ENCODE measurements at regions not wholly inside any gene's neighbourhood (a gene's known extent, or its start where the extent isn't known, plus 50 kb on each side); places are given as distances from the start of the nearest gene placed in this dataset.

GRCh38 chr2:8518979-8519668 lies 162.7 kb upstream of the ID2 start:
- no peak for DNase-seq (ENCODE audit: low read depth)

- DNase-seq (ENCODE audit: low read depth): no peak
Measured at GRCh38 chr2:8520791-8521344, 161.0 kb upstream of the ID2 start.

DNA sequence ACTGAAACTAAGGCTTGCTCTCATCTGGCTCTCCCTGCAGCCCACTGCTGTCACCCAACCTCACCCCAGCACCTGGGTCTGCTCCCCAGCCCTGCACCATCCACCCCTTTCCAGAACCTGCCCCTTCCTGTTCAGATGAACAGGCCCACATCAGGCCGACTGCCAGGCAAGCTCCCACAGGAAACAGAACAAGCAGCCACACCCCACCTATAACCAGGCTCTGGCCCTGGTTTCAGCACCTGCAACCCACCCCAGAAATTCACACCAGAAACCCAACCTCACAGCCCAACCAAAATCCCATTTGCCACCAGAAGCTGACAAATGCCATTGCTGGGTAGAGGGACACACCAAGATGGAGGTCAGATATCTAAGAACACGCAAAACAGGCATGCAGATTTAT lies 159.2 kb upstream of the ID2 start:
- DNase-seq (ENCODE audit: low read depth): no peak

- no peak for DNase-seq (ENCODE audit: low read depth)
Measured at GRCh38 chr2:8524388-8524787, 157.5 kb upstream of the ID2 start.

- DNase-seq (ENCODE audit: low read depth): no peak
Measured at GRCh38 chr2:8524823-8525222, 157.0 kb upstream of the ID2 start.

DNA sequence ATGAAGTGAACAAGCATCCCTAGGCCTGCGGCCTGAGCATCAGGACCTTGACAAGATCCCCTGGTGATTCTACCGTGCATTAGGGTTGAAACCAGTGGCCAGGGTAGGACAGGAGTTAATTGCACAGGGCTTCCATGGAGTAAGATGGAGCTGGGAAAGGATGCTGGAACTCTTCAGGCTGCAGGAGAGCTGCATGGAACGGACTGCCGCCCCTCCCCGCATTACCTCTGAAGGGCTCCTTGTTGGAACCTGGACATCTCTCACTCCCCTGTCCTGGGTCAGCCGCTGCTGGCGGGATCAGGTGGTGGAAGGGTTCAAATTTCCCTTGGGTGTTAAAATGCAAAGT lies 156.6 kb upstream of the ID2 start:
- DNase-seq (ENCODE audit: low read depth): no peak

DNA sequence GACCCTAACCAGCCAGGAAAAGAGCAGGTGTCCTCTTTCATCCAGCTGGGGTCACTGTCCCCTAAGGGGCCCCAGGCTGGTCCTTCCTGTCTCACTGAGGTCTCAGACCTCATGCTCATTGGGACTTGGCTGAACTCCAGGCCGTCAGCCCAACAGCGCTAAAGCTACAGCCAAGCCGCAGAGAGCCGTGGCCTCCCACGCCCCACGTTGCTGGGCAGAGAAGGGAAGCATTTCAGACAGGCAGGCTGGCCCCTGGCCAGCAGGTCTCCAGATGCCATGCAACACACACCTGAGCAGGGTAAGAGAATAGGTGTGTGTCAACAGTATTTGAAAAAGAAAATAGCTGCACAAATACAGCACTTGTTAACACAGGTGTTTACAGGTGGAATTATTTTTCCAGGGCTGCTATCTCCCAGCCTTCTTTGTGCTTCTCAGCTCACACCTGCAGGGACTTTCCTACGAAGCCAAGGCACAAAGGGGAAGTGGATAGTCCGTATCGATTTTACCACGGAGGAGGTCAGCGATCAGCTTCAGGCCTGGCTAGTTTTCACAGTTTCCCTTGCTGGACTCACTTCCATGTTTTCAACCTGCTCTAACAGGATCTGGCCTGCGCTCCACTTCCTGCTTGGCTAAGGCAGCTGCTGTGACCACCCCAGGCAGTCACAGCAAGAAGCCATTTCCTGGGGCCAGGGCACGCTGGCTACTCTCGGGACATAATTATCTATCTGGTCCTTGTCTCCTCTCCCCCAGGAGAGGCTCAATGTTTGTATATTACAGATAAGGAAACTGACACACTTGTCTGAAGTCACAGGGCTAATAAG lies 156.1 kb upstream of the ID2 start:
- DNase-seq (ENCODE audit: low read depth): no peak

- DNase-seq (ENCODE audit: low read depth): no peak
Measured at GRCh38 chr2:8526403-8526696, 155.5 kb upstream of the ID2 start.

DNA sequence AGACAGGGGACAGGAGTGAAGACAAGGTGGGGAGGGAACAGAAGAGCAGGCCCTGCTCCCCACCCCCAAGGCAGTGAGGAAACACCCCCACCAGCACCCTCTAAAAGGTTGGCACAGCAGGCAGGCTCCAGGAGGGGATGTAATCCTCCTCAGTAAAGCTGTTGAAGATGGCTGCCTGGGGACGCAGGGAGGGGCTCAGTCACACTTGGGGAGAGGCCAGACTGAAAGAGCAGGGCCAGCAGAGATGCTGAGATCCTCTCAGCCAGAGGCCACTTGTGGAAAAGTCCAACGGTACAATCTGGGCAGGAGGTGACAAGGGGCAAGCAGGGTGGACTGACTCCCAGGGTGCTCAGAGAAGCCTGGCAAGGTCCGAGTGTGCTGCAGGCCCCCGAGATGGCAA lies 154.8 kb upstream of the ID2 start:
- no peak for DNase-seq (ENCODE audit: low read depth)

DNA sequence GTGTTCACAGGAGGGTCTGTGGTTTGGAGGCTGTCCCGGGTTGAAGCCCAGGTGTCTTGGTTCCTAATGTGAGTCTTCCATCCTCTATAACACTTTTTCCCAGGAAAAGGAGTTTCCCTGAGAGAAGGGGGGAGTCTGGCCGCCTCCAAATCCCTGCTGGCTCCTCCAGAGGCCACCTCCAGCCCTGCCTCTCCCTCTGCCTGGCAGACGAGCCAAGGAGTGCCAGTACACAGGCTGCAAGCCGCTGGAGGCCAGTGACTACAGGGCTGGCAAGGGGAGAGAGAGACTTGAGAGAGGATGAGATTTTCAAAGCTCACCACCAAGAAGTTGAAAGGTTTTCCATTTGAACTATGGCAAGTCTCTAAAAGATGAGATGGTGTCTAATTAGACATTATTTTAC lies 154.2 kb upstream of the ID2 start:
- no peak for DNase-seq (ENCODE audit: low read depth)

GRCh38 chr2:8528863-8529262 lies 153.0 kb upstream of the ID2 start:
- DNase-seq (ENCODE audit: low read depth): no peak

DNA sequence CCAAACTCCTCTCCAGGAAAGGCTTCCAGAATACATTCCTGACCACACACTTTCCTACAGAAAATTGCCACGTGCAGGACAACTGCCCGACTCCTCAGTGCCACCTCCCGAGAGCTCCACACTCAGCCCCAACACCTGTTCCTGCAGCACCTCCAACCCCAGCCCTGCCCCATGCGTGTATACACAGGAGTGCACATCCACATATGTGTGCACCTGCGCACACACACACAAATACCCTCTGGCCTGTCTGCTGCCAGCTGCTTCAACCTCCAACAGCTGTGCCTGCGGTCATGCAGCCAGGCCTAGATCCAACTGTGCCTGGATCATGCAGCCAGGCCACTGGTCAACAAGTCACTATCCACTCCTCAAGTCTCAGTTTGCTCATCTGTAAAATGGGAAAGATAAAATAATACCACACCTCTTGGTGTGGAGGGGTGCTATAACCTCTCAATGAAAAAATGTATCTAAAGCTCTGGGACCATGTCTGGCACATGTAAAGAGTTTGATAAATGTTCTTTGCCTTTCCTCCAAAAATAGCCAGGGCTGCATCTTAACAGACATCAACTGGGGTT lies 152.1 kb upstream of the ID2 start:
- DNase-seq (ENCODE audit: low read depth): no peak

- DNase-seq (ENCODE audit: low read depth): no peak
Measured at GRCh38 chr2:8531481-8531880, 150.4 kb upstream of the ID2 start.

DNA sequence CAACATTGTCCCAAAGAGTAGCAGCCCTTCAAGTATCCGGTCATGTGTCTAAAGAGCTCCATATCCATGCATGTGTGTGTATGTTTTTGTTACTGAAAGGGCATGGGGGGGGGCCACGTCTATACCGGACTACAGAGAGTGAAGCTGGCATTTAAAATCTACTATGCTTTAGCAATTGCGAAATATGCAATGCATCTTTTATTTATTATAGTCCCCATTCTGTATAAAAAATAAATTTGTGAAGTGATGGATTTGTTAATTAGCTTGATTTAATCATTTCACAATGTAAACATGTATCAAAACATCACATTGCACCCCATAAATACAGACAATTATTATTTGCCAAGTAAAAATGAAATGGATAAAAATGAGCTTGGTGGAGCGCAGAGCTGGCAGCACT lies 149.4 kb upstream of the ID2 start:
- no peak for DNase-seq (ENCODE audit: low read depth)

DNA sequence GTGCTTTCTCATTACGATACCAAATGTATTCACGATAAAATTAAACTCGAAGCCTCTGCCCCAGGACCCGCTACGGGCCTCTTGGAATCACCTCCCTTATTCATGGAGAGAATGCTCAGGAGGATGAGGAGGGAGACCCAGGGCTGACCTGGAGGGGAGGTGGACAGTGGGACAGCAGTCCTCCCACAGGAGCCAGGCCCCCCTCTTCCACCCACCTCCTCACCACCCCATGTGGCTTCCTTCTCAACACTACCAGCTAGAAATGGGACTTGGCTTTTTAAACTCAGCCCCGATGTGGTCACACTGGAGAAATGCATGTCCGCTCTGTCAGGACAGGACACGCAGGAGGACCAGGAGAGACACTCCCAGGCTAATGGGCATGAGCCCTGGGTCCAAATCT lies 147.9 kb upstream of the ID2 start:
- DNase-seq (ENCODE audit: low read depth): no peak

GRCh38 chr2:8534386-8534728 lies 147.5 kb upstream of the ID2 start:
- DNase-seq (ENCODE audit: low read depth): no peak

- no peak for DNase-seq (ENCODE audit: low read depth)
Measured at GRCh38 chr2:8534729-8535468, 147.0 kb upstream of the ID2 start.

DNA sequence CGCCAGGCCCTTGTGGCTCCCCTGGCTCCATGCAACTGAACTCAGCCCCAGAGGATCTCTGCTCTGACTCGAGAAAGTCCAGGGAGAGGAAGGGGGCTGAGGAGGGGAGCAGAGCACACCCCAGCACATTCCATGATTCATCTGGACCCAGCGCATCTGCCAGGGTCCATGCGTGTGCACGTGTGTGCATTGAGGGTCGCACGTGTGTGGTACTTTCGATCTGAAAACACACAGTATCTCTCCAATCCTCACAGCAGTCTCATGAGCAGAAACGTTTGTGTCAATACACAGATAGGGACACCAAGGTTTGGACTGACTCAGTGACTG lies 146.4 kb upstream of the ID2 start:
- DNase-seq (ENCODE audit: low read depth): no peak

DNA sequence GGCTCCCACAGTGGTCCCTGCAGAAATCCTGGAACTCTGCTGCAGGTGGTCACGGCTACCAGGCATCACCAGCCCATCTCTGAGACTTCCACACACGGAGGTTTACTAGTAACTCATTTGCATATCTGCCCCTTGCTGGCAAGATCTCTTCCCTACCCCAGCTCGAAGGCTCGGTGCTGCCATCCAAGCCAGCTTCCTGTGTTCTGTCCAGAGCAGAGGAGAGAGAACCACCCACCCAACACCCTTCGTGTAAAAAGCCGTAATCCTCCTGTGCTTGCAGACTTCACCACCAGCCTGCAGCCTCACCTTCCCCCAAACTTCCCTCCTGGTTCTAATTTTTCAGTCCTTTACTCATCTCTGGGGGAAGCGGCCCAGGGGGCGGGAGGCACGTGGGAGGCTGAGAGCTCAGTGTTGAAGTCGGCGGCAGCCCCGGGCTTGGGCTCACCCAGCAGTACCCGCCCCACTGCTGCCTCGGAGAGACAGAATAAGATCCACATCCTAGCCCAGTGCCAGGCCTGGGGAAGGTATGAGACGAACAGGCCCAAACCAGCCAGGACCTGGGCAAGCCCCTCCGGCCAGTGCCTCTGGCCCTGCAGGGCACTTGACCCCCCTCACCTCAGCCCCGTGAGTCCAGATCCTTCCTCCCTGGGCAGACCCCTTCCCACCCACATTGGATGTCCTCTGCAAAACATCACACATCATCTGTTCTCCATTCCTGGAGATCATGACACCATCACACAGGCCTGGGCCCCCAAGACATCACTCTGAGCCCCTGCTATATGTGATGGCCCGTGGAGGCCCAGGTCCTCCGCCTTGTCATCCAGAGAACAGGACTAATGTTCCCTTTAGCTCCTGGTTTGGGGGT lies 145.8 kb upstream of the ID2 start:
- DNase-seq (ENCODE audit: low read depth): no peak

GRCh38 chr2:8536686-8537561 lies 144.9 kb upstream of the ID2 start:
- DNase-seq (ENCODE audit: low read depth): no peak

GRCh38 chr2:8537562-8538155 lies 144.2 kb upstream of the ID2 start:
- DNase-seq (ENCODE audit: low read depth): no peak

All from stimulated activated CD8-positive, alpha-beta memory T cell treated with anti-CD3 and anti-CD28 coated beads, Interleukin-7, amount 100 ng/mL, for 24 hours (primary cell).